Putamen (tissue), 1 donor: ENCODE measurements at regions not wholly inside any gene's neighbourhood (a gene's known extent, or its start where the extent isn't known, plus 50 kb on each side); places are given as distances from the start of the nearest gene placed in this dataset.

ENCODE experiments used
- DNase-seq: peaks from one replicate; pipeline ENCODE4 v3.0.0-alpha.2; 2016; ENCODE audit warnings: low spot score

- DNase-seq = no peak
Measured at GRCh38 chr6:79302341-79302740, 67.9 kb upstream of the HMGN3 start.

- DNase-seq = no peak
Measured at GRCh38 chr6:79301290-79301689, 66.8 kb upstream of the HMGN3 start.

GRCh38 chr6:79296211-79296610, 61.7 kb upstream of the HMGN3 start:
- DNase-seq = no peak
